OCI-LY1 (cell line): ENCODE measurements at regions not wholly inside any gene's neighbourhood (a gene's known extent, or its start where the extent isn't known, plus 50 kb on each side); places are given as distances from the start of the nearest gene placed in this dataset.

Experiments
- H2AFZ ChIP-seq: fragments of 200-600 bp; sonication (generic), shearing (Covaris generic); 2 replicates; pipeline ENCODE4 v1.6.0; 2014; ENCODE audit warnings: antibody characterized with exemption, mild to moderate bottlenecking, low read length
- H3F3A ChIP-seq: fragments of 200-600 bp; sonication (generic), shearing (Covaris generic); 2 replicates; pipeline ENCODE4 v1.6.0; 2014; ENCODE audit warnings: mild to moderate bottlenecking, antibody characterized with exemption, low read length, moderate library complexity; ENCODE audit not compliant: insufficient read depth
- H3K27ac ChIP-seq: fragments of 200-600 bp; sonication (generic); 2 replicates; pipeline ENCODE4 v1.5.1; 2014; ENCODE audit warnings: low read length, mixed run types, mild to moderate bottlenecking, low read depth; ENCODE audit not compliant: poor library complexity, severe bottlenecking
- H3K27me3 ChIP-seq: fragments of 200-600 bp; sonication (generic); 2 replicates; pipeline ENCODE4 v1.6.0; 2014; ENCODE audit warnings: antibody characterized with exemption, mild to moderate bottlenecking, low read length, moderate library complexity; ENCODE audit not compliant: insufficient read depth
- H3K36me3 ChIP-seq: fragments of 200-600 bp; sonication (generic); 2 replicates; pipeline ENCODE4 v1.6.1; 2014; ENCODE audit warnings: mild to moderate bottlenecking, antibody characterized with exemption, low read length, moderate library complexity, mixed read lengths; ENCODE audit not compliant: insufficient read depth
- H3K4me1 ChIP-seq: fragments of 200-600 bp; sonication (generic); 2 replicates; pipeline ENCODE4 v1.5.1; 2014; ENCODE audit warnings: mild to moderate bottlenecking, low read length, moderate library complexity; ENCODE audit not compliant: insufficient read depth, severe bottlenecking
- H3K4me2 ChIP-seq: fragments of 200-600 bp; sonication (generic), shearing (Covaris generic); 2 replicates; pipeline ENCODE4 v1.6.1; 2014; ENCODE audit warnings: low read length
- H3K4me3 ChIP-seq: fragments of 200-600 bp; sonication (generic); 2 replicates; pipeline ENCODE4 v1.5.1; 2014; ENCODE audit warnings: low read length, low read depth, mild to moderate bottlenecking, mixed read lengths; ENCODE audit not compliant: poor library complexity, severe bottlenecking
- H3K79me2 ChIP-seq: fragments of 200-600 bp; shearing (Covaris generic); 2 replicates; pipeline ENCODE4 v1.6.1; 2016; ENCODE audit warnings: mixed run types, low read length, mixed read lengths; ENCODE audit not compliant: insufficient read depth
- H3K9ac ChIP-seq: fragments of 200-600 bp; sonication (generic), shearing (Covaris generic); 2 replicates; pipeline ENCODE4 v1.6.1; 2014; ENCODE audit warnings: mild to moderate bottlenecking, low read length, mixed read lengths
- H3K9me2 ChIP-seq: fragments of 200-600 bp; sonication (generic), shearing (Covaris generic); 2 replicates; pipeline ENCODE4 v1.6.1; 2014; ENCODE audit warnings: low read depth, mild to moderate bottlenecking, low read length, mixed read lengths
- H3K9me3 ChIP-seq: fragments of 200-600 bp; shearing (Covaris generic); 2 replicates; pipeline ENCODE4 v1.6.1; 2014; ENCODE audit warnings: low read length, mixed read lengths
- H4K20me1 ChIP-seq: fragments of 200-600 bp; sonication (generic), shearing (Covaris generic); 2 replicates; pipeline ENCODE4 v1.6.0; 2016; ENCODE audit warnings: mild to moderate bottlenecking, low read length; ENCODE audit not compliant: insufficient read depth
- CTCF ChIP-seq: fragments of 200-600 bp; sonication (generic), shearing (Covaris generic); IDR thresholded peaks from 2 replicates; pipeline ENCODE4 v1.5.1; 2017; ENCODE audit warnings: mild to moderate bottlenecking, antibody characterized with exemption, low read length, moderate library complexity, mixed read lengths
- EZH2 ChIP-seq: fragments of 200-600 bp; sonication (generic), shearing (Covaris generic); IDR thresholded peaks from 2 replicates; pipeline ENCODE4 v1.8.0; 2017; ENCODE audit warnings: borderline replicate concordance, mixed run types, mild to moderate bottlenecking, antibody characterized with exemption, low read length, moderate library complexity, mixed read lengths

GRCh38 chr2:164420787-164421186, 200.5 kb downstream of the GRB14 start:
- H3K4me3 ChIP-seq: no peak overlapping the region
- no peak overlapping the region for H2AFZ ChIP-seq
- H3F3A ChIP-seq: no peaks in the 10 kb centered on the region
- H3K4me2 ChIP-seq: no peak overlapping the region
- H4K20me1 ChIP-seq: no peaks in the 10 kb centered on the region
- no peaks in the 10 kb centered on the region for H3K4me1 ChIP-seq
- no peaks in the 10 kb centered on the region for H3K79me2 ChIP-seq
- TF ChIP-seq EZH2 (no peak), CTCF (no peak)
- H3K27ac ChIP-seq: no peak overlapping the region
- no peaks in the 10 kb centered on the region for H3K27me3 ChIP-seq
- H3K9me3 ChIP-seq: no peaks in the 10 kb centered on the region
- no peaks in the 10 kb centered on the region for H3K36me3 ChIP-seq
- H3K9ac ChIP-seq: no peak overlapping the region
- no peaks in the 10 kb centered on the region for H3K9me2 ChIP-seq

GRCh38 chr2:164412831-164413230, 208.5 kb downstream of the GRB14 start:
- H4K20me1 ChIP-seq: no peaks in the 10 kb centered on the region
- no peaks in the 10 kb centered on the region for H3K9me3 ChIP-seq
- no peak overlapping the region for H3K27ac ChIP-seq
- no peaks in the 10 kb centered on the region for H3K9me2 ChIP-seq
- H3K4me1 ChIP-seq: no peaks in the 10 kb centered on the region
- no peaks in the 10 kb centered on the region for H3K36me3 ChIP-seq
- H2AFZ ChIP-seq: no peak overlapping the region
- no peak for TF ChIP-seq CTCF
- TF ChIP-seq EZH2: no peak
- no peaks in the 10 kb centered on the region for H3K79me2 ChIP-seq
- H3K4me2 ChIP-seq: no peak overlapping the region
- no peak overlapping the region for H3K4me3 ChIP-seq
- no peaks in the 10 kb centered on the region for H3K27me3 ChIP-seq
- H3F3A ChIP-seq: no peaks in the 10 kb centered on the region
- no peak overlapping the region for H3K9ac ChIP-seq

GRCh38 chr2:164389411-164389810, 231.9 kb downstream of the GRB14 start:
- no peaks in the 10 kb centered on the region for H4K20me1 ChIP-seq
- H3K36me3 ChIP-seq: no peaks in the 10 kb centered on the region
- no peaks in the 10 kb centered on the region for H3K4me1 ChIP-seq
- no peak overlapping the region for H3K4me2 ChIP-seq
- no peaks in the 10 kb centered on the region for H3K9me2 ChIP-seq
- H3K27ac ChIP-seq: no peak overlapping the region
- TF ChIP-seq CTCF: no peak
- no peak for TF ChIP-seq EZH2
- no peaks in the 10 kb centered on the region for H3K27me3 ChIP-seq
- no peaks in the 10 kb centered on the region for H3K79me2 ChIP-seq
- H2AFZ ChIP-seq: no peak overlapping the region
- H3K4me3 ChIP-seq: no peak overlapping the region
- no peak overlapping the region for H3K9ac ChIP-seq
- no peaks in the 10 kb centered on the region for H3K9me3 ChIP-seq
- no peaks in the 10 kb centered on the region for H3F3A ChIP-seq
